Cardiac muscle cell (in vitro differentiated cells and primary cell): ENCODE measurements at regions not wholly inside any gene's neighbourhood (a gene's known extent, or its start where the extent isn't known, plus 50 kb on each side); places are given as distances from the start of the nearest gene placed in this dataset.

Source experiments
- DNase-seq, 2 donors: peaks; one replicate each; pipeline versions ENCODE4 v3.0.0 to v3.0.0-alpha.2; 2010 to 2017; ENCODE audit warnings: low read depth in 1 of 2, low spot score in 1 of 2
- H3K27ac ChIP-seq: fragments of 200-600 bp; sonication (generic); 2 replicates; pipeline ENCODE4 v1.5.1; 2016
- H3K27me3 ChIP-seq: fragments of 200-600 bp; sonication (generic); 2 replicates; pipeline ENCODE4 v1.6.0; 2016; ENCODE audit warnings: control low read depth
- H3K36me3 ChIP-seq: fragments of 200-600 bp; sonication (generic); 2 replicates; pipeline ENCODE4 v1.5.1; 2016; ENCODE audit warnings: control low read depth
- H3K4me1 ChIP-seq: fragments of 200-600 bp; sonication (generic); 2 replicates; pipeline ENCODE4 v1.8.1; 2017; ENCODE audit warnings: low read depth, mild to moderate bottlenecking, mixed run types
- H3K4me3 ChIP-seq: fragments of 200-600 bp; sonication (generic); 2 replicates; pipeline ENCODE4 v1.5.1; 2016; ENCODE audit warnings: mild to moderate bottlenecking
- H3K9me3 ChIP-seq: fragments of 200-600 bp; sonication (generic); 2 replicates; pipeline ENCODE4 v1.5.1; 2017; ENCODE audit warnings: low read depth, mild to moderate bottlenecking, control low read depth
- TF ChIP-seq, protein P1 (sequence below): IDR thresholded peaks from 2 replicates; pipeline ENCODE4 v1.5.1; 2012; ENCODE audit warnings: low read depth, mild to moderate bottlenecking, low read length

DNA sequence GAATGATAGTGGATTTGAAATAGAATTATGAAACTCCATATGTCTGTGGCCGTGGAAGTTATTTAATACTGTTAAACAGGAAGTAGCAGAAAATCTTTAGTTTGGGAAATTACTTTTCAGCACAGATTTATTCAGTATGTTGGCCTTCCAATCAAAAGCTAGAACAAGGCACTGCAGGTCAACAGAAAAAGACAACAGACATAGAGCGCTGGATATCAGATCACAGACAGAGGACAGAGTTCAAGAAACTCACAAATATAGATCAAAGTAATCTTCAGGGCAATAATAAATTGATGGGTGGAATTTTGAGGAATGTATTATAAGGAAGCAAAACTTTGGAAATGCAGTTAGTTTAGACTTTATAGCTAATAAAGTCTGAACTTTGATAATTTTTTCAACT lies 159.5 kb upstream of the TMCO5A start:
- Histone ChIP-seq H3K27ac (no peak overlapping the region), H3K36me3 (no peaks in the 10 kb centered on the region), H3K9me3 (no peaks in the 10 kb centered on the region), H3K4me1 (no peaks in the 10 kb centered on the region), H3K4me3 (no peak overlapping the region), H3K27me3 (no peaks in the 10 kb centered on the region)
- DNase-seq: no peak
- TF ChIP-seq, protein P1, sequence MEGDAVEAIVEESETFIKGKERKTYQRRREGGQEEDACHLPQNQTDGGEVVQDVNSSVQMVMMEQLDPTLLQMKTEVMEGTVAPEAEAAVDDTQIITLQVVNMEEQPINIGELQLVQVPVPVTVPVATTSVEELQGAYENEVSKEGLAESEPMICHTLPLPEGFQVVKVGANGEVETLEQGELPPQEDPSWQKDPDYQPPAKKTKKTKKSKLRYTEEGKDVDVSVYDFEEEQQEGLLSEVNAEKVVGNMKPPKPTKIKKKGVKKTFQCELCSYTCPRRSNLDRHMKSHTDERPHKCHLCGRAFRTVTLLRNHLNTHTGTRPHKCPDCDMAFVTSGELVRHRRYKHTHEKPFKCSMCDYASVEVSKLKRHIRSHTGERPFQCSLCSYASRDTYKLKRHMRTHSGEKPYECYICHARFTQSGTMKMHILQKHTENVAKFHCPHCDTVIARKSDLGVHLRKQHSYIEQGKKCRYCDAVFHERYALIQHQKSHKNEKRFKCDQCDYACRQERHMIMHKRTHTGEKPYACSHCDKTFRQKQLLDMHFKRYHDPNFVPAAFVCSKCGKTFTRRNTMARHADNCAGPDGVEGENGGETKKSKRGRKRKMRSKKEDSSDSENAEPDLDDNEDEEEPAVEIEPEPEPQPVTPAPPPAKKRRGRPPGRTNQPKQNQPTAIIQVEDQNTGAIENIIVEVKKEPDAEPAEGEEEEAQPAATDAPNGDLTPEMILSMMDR: no peak

DNA sequence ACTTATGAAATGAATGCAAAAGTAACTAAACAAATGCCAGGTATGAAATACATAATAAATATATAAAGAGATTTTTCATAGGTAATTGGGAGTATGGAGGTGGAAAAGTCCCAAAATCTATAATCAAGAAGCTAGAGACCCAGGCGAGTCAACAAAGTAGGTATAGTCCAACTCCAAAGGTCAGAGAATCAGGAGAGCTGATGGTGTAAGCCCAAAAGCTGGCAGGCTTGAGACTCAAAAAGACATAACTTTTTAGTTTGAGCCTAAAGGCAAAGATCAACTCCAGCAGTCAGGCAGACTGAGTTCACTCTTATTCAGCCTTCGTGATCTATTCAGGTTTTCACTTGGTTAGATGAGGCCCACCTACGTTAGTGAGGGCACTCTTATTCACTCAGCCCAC lies 157.4 kb upstream of the TMCO5A start:
- TF ChIP-seq, protein P1: no peak
- Histone ChIP-seq H3K4me3 (no peak overlapping the region), H3K9me3 (no peaks in the 10 kb centered on the region), H3K27me3 (no peaks in the 10 kb centered on the region), H3K4me1 (no peaks in the 10 kb centered on the region), H3K27ac (no peak overlapping the region), H3K36me3 (no peaks in the 10 kb centered on the region)
- DNase-seq: no peak

DNA sequence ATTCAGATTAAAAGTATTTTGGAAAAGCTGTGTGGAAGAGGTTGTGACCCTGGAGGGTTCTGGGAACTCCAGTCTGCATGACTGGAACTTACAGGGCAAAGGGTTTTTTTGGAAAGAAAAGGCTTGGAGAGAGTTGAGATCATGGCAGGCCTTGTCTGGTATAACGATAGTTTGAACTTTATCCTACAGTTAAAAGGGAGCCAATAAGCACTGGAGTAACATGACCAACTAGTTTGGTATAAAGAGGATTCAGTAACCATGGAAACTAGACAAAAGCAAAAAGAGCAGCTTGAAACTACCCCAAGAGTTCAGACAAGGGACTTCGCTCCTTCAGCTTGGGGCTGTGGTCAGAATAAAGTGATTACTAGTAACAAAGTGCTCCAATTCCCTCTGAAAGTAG lies 151.2 kb upstream of the TMCO5A start:
- TF ChIP-seq, protein P1: no peak
- Histone ChIP-seq H3K4me1 (no peaks in the 10 kb centered on the region), H3K27me3 (no peaks in the 10 kb centered on the region), H3K27ac (no peak overlapping the region), H3K36me3 (no peaks in the 10 kb centered on the region), H3K9me3 (no peaks in the 10 kb centered on the region), H3K4me3 (no peak overlapping the region)
- DNase-seq: peak in 1 of 2 donors; percentile 21

DNA sequence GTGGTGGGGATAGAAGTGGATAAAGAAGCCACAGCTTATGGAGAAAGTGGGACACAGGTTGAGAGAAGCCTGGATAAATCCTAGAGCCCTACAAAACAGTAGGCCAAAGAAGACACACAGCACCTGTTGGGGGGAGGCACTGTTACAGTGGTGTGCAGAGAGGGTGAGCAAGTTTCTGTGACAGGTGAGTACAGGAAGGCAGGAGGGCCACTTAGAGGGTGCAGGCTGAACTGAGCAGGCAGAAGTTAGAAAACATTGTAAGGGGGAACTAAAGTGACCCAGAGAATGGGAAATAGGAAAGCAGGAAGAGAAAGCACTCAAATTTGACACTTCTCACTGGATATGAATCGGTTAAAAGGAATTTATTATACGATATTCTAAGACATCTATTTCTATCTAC lies 146.1 kb upstream of the TMCO5A start:
- no peak overlapping the region for H3K27ac ChIP-seq
- no peaks in the 10 kb centered on the region for H3K27me3 ChIP-seq
- H3K36me3 ChIP-seq: no peaks in the 10 kb centered on the region
- no peaks in the 10 kb centered on the region for H3K4me1 ChIP-seq
- DNase-seq: no peak
- H3K4me3 ChIP-seq: no peak overlapping the region
- no peaks in the 10 kb centered on the region for H3K9me3 ChIP-seq
- TF ChIP-seq, protein P1: no peak

DNA sequence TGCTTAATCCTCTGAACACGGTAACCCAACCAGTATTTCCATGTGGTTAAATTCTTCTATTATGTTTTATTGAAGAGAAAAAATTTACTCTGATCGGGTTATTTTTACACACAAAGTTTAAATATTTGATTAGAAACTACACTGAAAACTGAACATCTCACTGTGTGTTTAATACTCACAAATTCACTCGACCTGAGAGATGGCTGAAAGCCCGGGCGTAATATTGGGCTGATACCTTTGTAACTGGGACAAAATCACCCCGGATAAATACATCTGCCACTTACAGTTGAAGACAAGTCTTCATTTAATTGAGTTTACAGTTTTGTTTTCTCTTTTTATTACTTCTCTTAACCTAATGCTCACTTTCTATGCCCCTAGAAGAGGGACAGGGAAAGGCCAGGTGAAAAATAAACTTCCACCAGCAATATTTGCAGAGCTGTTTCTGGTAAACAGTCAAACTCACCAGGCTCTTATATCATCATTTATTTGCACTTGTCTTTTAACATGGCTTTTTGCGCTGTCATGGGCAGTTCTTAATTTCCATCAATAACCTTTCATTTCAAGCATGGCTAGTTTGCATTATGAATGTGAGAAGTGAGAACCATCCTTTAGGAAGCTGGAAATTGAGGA lies 145.6 kb upstream of the TMCO5A start:
- no peak for DNase-seq
- Histone ChIP-seq H3K36me3 (no peaks in the 10 kb centered on the region), H3K4me3 (no peak overlapping the region), H3K4me1 (no peaks in the 10 kb centered on the region), H3K27ac (no peak overlapping the region), H3K27me3 (no peaks in the 10 kb centered on the region), H3K9me3 (no peaks in the 10 kb centered on the region)
- TF ChIP-seq, protein P1: no peak
